Activated CD4-positive, CD25-positive, alpha-beta regulatory T cell treated with anti-CD3 and anti-CD28 coated beads, Interleukin-2, amount 50 U/mL, for 24 hours (primary cell): ENCODE measurements at regions not wholly inside any gene's neighbourhood (a gene's known extent, or its start where the extent isn't known, plus 50 kb on each side); places are given as distances from the start of the nearest gene placed in this dataset.
A peak's percentile ranks its signal among the peaks of the same experiment; 100 is the strongest.
"Not testable (repeated sequence)": the region's sequence is repeated elsewhere in the genome, so short reads cannot be mapped to it uniquely, and the experiment has no call there.

Experiments used
- ATAC-seq, 2 donors: fragments of 150-1000 bp; cut with Tn5 transposase; one replicate each; pipeline ENCODE4 v1.10.0; 2021; ENCODE audit warnings: mild to moderate bottlenecking in 1 of 2, moderate library complexity in 1 of 2

DNA sequence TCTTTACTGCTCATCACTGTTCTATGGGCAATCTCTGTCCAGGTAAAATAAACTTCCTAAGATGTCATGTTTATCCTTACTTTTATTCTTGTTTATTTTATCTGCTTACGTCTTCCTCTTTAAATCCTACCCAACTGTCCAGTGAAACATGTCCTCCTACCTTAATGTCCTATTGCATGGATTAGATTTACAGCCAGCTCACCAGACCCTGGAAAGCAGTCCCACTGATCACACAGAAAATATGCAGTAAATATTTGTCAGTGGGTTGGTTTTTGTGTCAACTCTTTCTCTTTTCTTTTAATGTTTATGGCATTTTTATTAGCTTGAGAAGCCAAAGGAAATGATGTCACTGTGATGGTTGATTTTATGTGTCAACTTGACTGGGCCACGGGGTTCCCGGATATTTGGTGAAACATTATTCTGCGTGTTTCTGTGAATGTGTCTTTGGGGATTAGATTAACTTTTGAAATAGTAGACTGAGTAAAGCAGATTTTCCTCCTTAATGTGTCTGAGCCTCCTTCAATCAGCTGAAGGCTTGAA lies 258.3 kb downstream of the SRGAP2C start:
- no peak for ATAC-seq

DNA sequence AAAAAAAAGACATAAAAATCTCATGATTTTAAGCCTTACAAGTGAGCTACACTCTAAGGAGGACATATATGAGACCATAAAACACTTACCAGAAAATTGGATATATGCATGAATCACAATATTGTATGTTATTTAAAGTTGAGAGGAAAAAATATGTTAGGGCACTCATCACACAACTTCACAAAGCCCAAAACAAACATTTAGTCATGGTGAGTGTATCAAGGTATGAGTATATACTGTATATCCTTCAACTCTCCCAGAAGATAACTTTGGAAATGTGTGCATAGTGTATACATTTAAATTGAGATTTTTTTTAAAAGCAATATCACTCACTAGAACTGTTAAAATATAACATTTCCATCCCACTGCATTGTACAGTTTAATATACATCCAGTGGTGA lies 259.3 kb downstream of the SRGAP2C start:
- peak in 1 of 2 donors; percentile 15 for ATAC-seq

DNA sequence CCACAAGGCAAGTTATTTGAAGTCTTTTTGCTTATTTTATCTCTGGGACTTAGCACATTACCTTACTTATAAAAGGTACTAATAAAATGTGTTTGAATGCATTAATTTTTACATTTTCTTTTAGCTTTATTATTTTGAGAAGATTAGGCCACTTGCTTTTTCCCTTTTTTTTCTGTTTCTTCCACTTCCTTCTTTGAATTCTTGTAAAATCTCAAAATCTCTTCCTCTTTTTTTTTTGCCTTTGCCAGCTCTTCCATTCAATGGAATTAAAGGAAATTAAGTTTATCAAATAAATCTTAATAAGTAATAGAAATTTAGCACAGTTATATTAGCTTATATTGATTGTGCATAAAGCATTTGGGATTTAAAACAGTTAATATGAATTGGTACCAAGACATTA lies 260.9 kb downstream of the SRGAP2C start:
- ATAC-seq: no peak

DNA sequence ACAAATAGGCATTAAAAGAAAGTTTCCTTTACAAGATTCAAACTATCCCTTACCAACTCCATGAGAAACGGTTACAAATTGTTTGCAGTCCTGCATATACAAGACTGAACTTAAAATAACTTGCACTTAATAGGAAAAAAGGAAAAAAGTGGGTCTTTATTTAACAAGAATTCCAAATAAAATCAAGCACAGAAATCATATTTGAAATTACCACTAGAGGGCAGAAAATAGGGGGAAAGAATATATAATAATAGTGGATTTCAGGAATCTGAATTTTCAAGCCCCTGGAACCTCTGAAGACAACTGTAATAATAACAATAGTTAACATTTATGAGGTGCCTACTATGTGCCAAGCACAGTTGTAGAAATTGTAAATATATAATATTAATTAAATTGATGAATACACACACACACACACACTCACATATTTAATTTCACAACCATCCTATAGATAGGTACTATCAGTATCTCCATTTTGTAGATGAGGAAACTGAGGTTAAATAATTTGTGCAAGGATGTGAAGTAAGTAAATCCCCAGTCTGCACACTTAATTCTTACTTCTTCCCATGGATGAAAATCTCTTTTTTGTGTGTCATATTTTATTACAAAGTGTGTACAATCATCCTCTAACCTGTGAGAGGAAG lies 262.6 kb downstream of the SRGAP2C start:
- not testable (repeated sequence) for ATAC-seq

DNA sequence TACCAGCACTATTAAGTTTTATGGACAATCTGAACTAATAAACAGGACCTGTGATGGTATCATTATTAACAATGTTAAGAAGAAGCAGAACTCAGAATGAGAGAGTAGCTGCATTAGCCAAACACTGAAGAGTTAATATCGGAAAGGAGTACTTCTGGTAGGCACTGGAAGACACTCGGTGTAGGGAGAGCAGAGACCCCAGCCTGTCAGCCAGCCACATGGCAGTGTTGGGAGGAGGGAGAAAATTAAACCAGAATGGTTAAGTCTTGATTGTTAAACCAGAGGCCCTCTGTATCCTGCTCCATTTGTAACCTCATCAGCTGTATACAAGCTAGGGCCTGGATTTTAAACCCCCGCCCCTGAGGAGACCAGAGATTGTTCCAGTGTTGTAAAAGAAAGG lies 263.3 kb downstream of the SRGAP2C start:
- ATAC-seq: not testable (repeated sequence)

DNA sequence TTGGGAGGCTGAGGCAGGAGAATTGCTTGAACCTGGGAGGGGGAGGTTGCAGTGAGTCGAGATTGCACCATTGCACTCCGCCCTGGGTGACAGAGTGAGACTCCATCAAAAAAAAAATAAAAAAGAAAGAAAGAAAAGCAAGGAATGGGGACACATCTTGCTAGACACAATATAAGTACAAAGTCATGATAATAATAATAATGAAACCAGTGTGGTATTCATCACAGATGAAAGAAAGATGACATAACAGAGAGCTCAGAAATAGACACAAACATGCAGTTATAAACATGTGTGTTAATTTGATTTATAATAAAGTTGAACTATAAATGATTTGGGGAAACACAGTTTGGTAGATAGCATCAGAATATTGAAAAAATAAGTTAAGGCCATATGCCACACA lies 264.1 kb downstream of the SRGAP2C start:
- peak; percentile 83 to 88 for ATAC-seq

DNA sequence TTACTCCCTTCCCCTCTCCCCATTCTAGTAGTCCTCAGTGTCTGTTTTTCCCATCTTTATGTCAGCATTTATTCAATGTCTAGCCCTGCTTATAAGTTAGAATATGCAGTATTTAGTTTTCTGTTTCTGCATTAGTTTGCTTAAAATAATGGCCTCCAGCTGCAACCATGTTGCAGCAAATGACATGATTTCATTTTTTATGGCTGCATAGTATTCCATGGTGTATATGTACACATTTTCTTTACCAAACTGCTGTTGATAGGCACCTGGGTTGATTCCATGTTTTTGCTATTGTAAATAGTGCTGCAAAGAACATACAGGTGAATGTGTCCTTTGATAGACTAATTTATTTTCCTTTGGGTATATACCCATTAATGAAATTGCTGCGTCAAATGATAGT lies 267.7 kb downstream of the SRGAP2C start:
- no peak for ATAC-seq

DNA sequence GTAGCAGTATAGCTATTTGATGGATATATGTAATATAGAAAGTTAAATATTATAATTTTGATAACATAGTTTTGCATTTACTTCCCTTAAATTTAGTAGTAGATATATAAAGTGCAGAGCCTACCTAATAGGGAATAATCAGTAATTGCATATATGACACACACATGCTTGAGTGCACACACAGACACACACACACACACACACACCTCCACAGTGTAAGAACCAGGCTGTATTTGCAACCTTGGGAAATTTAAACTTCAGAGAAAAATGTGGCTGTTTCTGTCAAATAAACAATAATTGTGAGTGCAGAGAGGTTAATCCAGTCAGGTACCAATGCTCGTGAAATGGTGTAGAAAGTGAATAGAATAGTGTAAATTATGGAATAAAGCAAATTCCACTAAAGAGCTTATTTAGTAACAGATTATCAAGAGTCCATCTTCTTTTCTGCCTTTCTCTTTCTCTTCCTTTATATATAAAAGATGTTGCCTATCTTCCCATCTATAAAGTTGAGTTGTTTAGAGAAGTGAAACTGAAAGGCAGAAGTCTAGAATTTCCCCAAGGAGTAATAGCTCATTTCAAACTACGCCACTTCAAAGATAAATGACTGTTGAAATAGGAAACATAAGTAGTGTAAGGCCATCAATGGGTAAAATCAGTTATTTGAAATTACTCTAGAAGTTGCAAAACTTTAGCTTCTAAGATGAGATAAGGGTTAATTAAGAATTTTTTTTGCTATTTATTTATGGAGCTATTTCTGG lies 273.7 kb downstream of the SRGAP2C start:
- ATAC-seq: peak; percentile 93 to 95

DNA sequence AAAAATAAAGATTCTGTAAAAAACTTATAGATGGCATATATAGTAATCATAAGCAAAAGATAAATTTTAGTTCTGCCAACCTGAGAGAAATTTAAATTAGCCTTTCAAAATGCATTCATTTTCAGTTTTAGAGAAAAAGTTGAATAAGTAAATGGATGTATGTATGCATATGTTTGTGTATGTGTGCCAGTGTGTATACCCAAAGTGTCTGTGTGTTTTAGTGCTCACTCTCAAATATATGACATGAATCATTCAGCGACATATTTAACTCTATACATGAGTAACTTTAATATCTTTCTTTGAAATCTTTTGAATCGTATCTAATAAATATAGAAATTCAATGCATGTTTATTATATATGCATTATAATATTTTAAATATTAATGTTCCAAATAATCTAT lies 274.5 kb downstream of the SRGAP2C start:
- ATAC-seq: peak in 1 of 2 donors; percentile 60

DNA sequence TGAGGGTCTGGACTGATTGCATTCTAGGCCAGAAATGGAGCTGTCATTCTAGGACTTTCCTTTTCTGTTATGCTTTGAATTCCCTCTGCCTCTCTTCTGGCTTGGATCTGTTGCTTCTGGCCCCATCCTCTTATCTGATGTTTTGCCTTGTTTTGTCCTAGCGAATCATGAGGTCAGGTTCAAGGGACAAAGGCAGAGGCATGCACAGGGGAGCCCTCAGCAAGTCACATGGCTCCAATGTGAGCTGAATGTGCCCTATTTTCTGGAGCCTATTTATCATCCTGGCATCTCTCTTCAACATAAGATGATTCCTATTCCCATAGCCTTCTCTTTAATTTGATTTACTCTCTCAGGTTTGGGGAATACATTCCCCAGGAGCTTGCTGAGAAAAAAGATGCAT lies 284.6 kb downstream of the SRGAP2C start:
- ATAC-seq: not testable (repeated sequence)

DNA sequence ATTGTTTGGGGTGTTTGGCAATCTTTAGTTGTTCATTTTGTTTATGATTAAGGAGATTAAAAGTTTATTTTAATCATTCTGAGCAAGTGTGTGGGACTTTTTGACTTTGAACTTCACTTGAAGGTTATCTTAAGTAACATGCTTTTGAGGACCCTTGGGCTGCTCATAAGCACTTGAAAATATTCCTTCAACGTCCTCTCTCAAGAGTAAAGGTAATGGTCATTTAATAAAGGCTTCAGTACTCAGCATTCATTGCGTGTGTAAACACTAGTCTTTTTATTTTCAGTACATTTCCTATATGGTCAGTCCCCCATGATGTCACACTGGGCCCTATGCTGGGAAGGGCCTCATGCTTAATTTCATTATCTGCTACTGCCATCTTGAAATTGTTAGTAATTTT lies 285.6 kb downstream of the SRGAP2C start:
- not testable (repeated sequence) for ATAC-seq

DNA sequence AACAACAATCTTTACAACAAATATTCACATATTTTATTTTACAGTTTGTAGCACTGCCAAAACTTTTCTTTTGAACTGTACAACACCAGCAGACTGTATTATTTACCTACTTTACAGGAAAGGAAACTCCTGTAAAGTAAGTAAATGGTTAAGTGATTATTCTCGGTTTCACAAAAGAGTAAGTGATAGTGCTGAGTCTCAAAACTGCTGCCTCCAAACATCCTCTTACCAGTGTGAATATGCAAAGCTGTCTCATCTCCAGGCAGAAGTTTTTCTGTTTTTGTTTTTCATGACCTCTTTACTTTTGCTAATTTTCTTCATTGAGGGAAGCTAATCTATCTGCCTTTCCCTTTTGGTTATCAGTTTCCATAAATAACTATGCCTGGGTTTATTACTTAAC lies 286.7 kb downstream of the SRGAP2C start:
- ATAC-seq: no peak

DNA sequence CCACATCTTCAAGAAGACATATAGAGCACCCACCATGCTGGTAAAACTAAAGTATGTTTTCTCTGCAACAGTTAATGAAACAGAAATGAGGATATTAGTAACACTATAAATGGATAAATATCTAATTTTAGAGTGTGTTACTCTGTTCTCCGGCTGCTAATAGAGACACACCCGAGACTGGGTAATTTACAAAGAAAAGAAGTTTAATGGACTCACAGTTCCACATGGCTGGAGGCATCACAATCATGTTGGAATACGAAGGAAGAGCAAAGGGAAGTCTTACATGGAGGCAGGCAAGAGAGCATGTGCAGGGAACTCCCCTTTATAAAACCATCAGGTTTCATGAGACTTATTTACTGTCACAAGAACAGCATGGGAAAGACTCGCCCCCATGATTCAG lies 287.2 kb downstream of the SRGAP2C start:
- ATAC-seq: no peak

DNA sequence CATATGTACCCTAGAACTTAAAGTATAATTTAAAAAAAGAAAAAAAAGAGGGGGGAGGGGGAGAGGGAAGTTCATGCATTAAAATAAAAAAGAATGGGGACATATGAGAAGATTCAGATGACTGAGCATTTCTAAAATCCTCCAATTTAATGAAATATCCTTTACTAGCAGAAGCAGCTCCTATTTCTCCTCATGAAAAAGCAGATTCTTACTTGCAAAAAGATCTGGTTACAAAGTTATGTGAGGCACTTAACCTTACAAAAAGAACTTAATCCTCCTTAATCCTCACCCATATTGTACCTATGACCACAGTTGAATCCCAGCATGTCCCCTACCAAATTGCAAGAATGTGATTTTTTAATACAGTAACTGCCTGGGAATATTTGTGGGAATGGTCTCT lies 298.5 kb downstream of the SRGAP2C start:
- no peak for ATAC-seq

DNA sequence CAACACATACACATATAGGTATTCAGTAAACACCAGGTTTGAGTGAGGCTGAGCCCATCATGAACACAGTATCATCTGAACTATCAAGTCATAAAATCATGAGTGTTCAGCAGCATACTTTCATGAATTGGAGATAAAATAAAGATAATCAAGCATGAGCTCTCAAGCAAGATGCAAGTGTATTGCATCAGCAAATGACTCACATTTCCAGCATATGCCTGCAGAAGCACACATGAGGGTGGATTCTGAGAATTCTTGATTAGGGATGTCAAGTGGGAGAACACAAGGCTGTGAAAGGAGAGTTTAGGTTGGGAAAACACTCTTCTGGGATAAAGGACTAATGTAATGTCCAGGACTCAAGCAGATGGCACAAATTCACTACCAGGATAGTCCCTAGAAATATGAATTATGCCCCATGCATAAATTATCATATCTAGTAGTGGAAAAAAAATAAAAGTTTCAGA lies 299.2 kb downstream of the SRGAP2C start:
- peak; percentile 25 to 51 for ATAC-seq

DNA sequence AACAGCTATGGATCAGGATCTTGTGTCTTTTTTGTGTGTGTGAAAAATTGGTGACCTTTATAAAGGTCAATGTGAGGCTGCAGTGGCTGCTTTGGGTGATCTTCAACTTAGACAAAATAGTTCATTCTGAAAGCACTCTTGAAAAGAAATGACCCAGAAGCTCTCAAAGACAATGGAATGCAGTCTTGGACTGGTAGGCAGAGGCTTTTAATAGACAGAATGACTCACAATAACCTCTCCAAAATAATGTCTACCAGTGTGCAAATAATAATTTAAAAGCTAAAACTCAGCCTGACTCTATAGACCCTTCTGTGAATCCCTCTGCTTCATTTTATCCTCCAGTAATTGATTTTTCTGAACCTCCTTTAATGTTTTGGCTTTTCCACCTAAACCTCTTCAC lies 310.0 kb downstream of the SRGAP2C start:
- not testable (repeated sequence) for ATAC-seq

DNA sequence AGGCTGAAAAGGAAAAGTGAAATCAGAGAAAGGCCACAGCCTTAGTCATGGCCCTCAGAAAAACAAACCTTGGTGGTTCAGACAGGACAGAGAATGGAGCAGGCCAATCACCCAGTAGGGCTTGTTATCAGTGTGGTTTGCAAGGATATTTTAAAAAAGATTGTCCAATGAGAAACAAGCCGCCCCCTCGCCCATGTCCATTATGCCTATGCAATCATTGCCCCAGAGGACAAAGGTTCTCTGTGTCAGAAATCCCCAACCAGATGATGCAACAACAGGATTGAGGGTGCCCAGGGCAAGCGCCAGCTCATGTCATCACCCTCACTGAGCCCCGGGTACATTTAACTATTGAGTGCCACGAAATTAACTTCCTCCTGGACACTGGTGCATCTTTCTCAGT lies 326.7 kb downstream of the SRGAP2C start:
- not testable (repeated sequence) for ATAC-seq

DNA sequence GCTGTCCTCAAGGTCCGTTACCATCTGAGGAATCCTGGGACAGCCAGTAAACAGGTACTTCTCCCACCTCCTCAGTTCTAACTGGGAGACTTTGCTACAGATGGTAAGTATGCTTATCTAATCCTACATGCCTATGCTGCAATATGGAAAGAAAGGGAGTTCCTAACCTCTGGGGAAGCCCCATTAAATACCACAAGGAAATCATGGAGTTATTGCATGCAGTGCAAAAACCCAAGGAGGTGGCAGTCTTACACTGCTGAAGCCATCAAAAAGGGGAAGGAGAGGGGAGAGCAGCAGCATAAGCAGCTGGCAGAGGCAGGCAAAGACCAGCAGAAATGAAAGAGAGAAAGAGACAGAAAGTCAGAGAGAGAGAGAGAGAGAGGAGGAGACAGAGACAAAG lies 327.1 kb downstream of the SRGAP2C start:
- ATAC-seq: not testable (repeated sequence)

DNA sequence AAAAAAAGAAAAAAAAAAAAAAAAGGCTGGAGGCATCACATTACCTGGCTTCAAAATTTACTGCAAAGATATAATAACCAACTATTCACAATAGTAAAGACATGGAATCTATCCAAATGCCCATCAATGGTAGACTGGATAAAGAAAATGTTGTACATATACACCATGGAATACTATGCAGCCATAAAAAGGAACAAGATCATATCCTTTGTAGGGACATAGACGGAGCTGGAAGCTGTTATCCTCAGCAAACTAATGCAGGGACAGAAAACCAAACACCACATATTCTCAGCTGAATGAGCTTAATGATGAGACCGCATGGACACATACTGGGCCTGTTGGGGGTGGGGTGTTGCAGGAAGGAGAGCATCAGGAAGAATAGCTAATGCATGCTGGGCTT lies 330.5 kb downstream of the SRGAP2C start:
- ATAC-seq: no peak

DNA sequence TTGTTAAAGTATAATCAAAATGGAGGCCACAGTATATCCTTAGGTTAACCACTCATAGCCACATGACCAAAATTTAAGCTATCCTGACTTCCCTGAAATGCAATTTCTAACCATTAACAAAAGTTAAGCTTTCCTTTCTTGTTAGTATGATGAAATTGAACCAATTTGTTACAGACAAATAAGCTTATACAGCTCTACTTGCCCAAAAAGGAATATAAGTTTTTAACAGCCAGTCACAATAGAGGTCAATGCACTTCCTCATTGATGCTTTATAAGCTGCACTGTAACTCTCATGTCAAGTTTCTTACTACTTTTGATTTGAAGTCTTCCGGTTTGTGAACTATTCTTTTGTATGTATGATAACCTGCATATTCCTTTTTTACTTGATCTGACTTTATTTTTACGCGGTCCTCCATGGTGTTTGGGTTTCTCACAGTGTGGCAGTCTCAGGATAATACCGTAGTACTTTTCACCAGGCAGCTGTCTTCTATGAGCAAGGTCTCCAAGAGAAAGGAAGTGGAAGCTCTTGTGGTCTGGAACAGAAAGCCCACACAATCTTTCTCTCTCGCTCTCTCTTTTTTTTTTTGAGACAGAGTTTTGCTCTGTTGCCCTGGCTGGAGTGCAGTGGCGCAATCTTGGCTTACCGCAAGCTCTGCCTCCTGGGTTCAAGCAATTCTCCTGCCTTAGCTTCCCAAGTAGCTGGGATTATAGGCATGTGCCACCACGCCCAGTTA lies 331.6 kb downstream of the SRGAP2C start:
- ATAC-seq: peak; percentile 30

DNA sequence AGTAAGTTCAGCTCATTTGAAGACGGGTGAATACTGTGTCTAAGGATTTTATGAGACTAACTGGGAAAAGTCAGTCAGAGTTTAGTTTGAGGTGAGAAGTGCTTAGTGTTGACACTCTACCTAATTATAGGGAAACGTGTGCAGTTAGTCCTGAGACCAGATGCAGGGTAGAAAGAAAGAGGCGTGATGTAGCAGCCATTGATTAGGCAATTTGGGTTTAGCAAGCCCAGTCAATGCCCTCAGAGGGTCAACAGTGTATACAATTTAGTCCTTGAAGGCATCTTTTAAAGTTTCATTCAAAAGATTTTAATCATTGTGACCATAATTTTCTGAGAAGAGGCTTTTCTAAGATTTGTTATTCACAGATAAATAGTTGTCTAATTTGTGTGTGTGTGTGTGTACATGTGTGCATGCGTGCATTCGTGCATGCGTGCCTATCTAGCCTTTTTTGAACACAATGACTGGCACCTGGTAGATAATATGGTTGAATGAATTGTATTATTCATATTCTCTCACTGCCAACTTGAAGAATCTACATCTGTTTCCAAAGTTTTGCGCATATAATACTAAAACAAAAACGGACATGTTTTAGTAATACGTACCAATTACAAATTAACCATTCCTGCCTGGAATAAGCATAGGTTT lies 332.9 kb downstream of the SRGAP2C start:
- no peak for ATAC-seq

DNA sequence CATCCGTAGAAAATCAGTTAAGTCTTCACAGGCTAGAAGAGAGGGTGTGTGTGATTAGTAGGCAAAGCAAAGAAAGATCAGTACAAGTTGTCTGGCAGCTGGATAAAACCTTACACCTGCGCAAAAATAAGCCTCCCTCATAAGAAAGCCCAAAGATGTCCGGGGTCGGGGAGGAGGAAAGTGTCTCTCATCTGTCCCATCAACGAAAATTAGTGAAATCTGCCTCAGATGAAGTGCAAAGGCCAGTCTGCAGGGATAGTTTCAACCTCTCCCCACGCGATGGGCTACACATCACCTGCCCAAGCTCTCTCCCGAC lies 333.9 kb downstream of the SRGAP2C start:
- no peak for ATAC-seq
